H1 (cell line): ENCODE measurements at regions not wholly inside any gene's neighbourhood (a gene's known extent, or its start where the extent isn't known, plus 50 kb on each side); places are given as distances from the start of the nearest gene placed in this dataset.

ENCODE experiments used
- CTCF ChIA-PET: fragments of 300-600 bp; sonication (Branson Sonifier 250); formaldehyde crosslinking; loops from one replicate; lab custom pipeline; 2021; ENCODE audit not compliant: partially characterized antibody; lab: Charles Lee
- POLR2A ChIA-PET: fragments of 300-600 bp; sonication (Branson Sonifier 250); formaldehyde crosslinking; loops from one replicate; lab custom pipeline; 2021; ENCODE audit warnings: inconsistent platforms; ENCODE audit not compliant: partially characterized antibody; lab: Charles Lee
- DNase-seq, 2 experiments: peaks; one replicate each; pipeline versions ENCODE4 v3.0.0 to v3.0.0-alpha.2; 2010 to 2022; ENCODE audit warnings: low spot score in 2 of 2, low read depth in 1 of 2, mixed read lengths in 1 of 2
- FAIRE-seq: peaks from 2 replicates; lab custom pipeline; 2011; peaks lifted over from hg19 to GRCh38; lab: Jason Lieb, UNC
- H2AFZ ChIP-seq: 2 replicates; pipeline ENCODE4 v1.8.1; 2012; ENCODE audit warnings: low read length, inconsistent platforms
- H2AK5ac ChIP-seq: 2 replicates; pipeline ENCODE4 v1.6.1; 2013; ENCODE audit warnings: low read depth, low read length
- H2BK120ac ChIP-seq: replicated peaks from 2 replicates; pipeline ENCODE3; 2013; ENCODE audit warnings: low read depth, low read length, inconsistent platforms
- H2BK12ac ChIP-seq: 2 replicates; pipeline ENCODE4 v1.6.1; 2013; ENCODE audit warnings: low read depth, low read length
- H2BK15ac ChIP-seq: 2 replicates; pipeline ENCODE4 v1.6.1; 2013; ENCODE audit warnings: low read length
- H2BK20ac ChIP-seq: 2 replicates; pipeline ENCODE4 v1.6.1; 2013; ENCODE audit warnings: low read length
- H2BK5ac ChIP-seq: 2 replicates; pipeline ENCODE4 v1.6.1; 2013; ENCODE audit warnings: low read depth, low read length
- H3K14ac ChIP-seq: 2 replicates; pipeline ENCODE4 v1.6.1; 2013; ENCODE audit warnings: inconsistent platforms; ENCODE audit not compliant: insufficient read length
- H3K18ac ChIP-seq: 2 replicates; pipeline ENCODE4 v1.6.1; 2013; ENCODE audit warnings: low read length; ENCODE audit errors: extremely low read depth
- H3K23ac ChIP-seq: 2 replicates; pipeline ENCODE4 v1.6.1; 2013; ENCODE audit warnings: inconsistent platforms; ENCODE audit not compliant: insufficient read length
- H3K23me2 ChIP-seq: 2 replicates; pipeline ENCODE4 v1.6.1; 2013; ENCODE audit warnings: low read depth, low read length
- H3K27ac ChIP-seq: 2 replicates; pipeline ENCODE4 v1.6.1; 2011; ENCODE audit warnings: low read depth, low read length, inconsistent platforms
- H3K27me3 ChIP-seq, 4 experiments: replicated peaks in 1 of 4; 1 replicate in 1 of 4; 2 replicates in 3 of 4; pipeline versions ENCODE4 v1.6.1 to v1.8.1; 2011 to 2013; ENCODE audit warnings: low read length in 3 of 4, mild to moderate bottlenecking in 3 of 4, inconsistent platforms in 2 of 4, mixed read lengths in 2 of 4, moderate library complexity in 1 of 4; ENCODE audit not compliant: control insufficient read depth in 3 of 4, insufficient read depth in 3 of 4; ENCODE audit errors: extremely low read depth in 1 of 4
- H3K36me3 ChIP-seq, 4 experiments: 2 replicates each; pipeline versions ENCODE4 v1.6.1 to v1.8.1; 2011 to 2013; ENCODE audit warnings: mild to moderate bottlenecking in 4 of 4, low read length in 3 of 4, moderate library complexity in 2 of 4, control low read depth in 1 of 4, inconsistent platforms in 1 of 4; ENCODE audit not compliant: insufficient read depth in 4 of 4, control insufficient read depth in 2 of 4
- H3K4ac ChIP-seq: replicated peaks from 2 replicates; pipeline ENCODE3; 2013; ENCODE audit warnings: low read length, low read depth, mixed read lengths, inconsistent platforms; ENCODE audit not compliant: insufficient read length
- H3K4me1 ChIP-seq, 4 experiments: replicated peaks in 1 of 4; 1 replicate in 1 of 4; 2 replicates in 3 of 4; pipeline versions ENCODE4 v1.6.1 to v1.8.1; 2011 to 2013; ENCODE audit warnings: low read length in 3 of 4, inconsistent platforms in 2 of 4, mixed read lengths in 1 of 4; ENCODE audit not compliant: insufficient read depth in 4 of 4, control insufficient read depth in 3 of 4
- H3K4me2 ChIP-seq, 2 experiments: 2 replicates each; pipeline versions ENCODE4 v1.6.1 to v1.8.1; 2011 to 2013; ENCODE audit warnings: low read depth in 2 of 2, low read length in 2 of 2, control low read depth in 1 of 2, inconsistent platforms in 1 of 2, mild to moderate bottlenecking in 1 of 2; ENCODE audit not compliant: insufficient read depth in 1 of 2
- H3K4me3 ChIP-seq, 4 experiments: fragments of 200-600, 300-600 bp in 1 of 4; sonication (generic), shearing (Covaris generic), sonication (Bioruptor Twin) in 1 of 4; 2 replicates each; pipeline versions ENCODE4 v1.5.1 to v1.8.1; 2011 to 2016; ENCODE audit warnings: low read length in 4 of 4, low read depth in 3 of 4, control low read depth in 2 of 4, inconsistent platforms in 2 of 4, mild to moderate bottlenecking in 2 of 4, mixed read lengths in 1 of 4, moderate library complexity in 1 of 4; ENCODE audit not compliant: insufficient read depth in 2 of 4; ENCODE audit errors: extremely low read depth in 1 of 4
- H3K56ac ChIP-seq: replicated peaks from 2 replicates; pipeline ENCODE3; 2013; ENCODE audit warnings: low read depth, mild to moderate bottlenecking, mixed read lengths, low read length, inconsistent platforms; ENCODE audit not compliant: insufficient read length
- H3K79me1 ChIP-seq: 2 replicates; pipeline ENCODE4 v1.6.1; 2013; ENCODE audit warnings: low read depth, low read length, control low read depth
- H3K79me2 ChIP-seq, 2 experiments: 2 replicates each; pipeline versions ENCODE4 v1.6.1 to v1.8.1; 2012 to 2013; ENCODE audit warnings: low read length in 2 of 2, mild to moderate bottlenecking in 2 of 2, inconsistent platforms in 1 of 2; ENCODE audit not compliant: insufficient read depth in 2 of 2, control insufficient read depth in 1 of 2
- H3K9ac ChIP-seq, 4 experiments: replicated peaks in 1 of 4; 1 replicate in 1 of 4; 2 replicates in 3 of 4; pipeline versions ENCODE4 v1.6.1 to v1.8.1; 2011 to 2013; ENCODE audit warnings: low read depth in 3 of 4, low read length in 3 of 4, control low read depth in 2 of 4, mild to moderate bottlenecking in 2 of 4, moderate library complexity in 2 of 4, inconsistent platforms in 1 of 4; ENCODE audit errors: extremely low read depth in 1 of 4
- H3K9me3 ChIP-seq, 2 experiments: 2 replicates each; pipeline versions ENCODE4 v1.6.1 to v1.8.1; 2012 to 2013; ENCODE audit warnings: mild to moderate bottlenecking in 2 of 2, moderate library complexity in 2 of 2, control low read depth in 1 of 2, inconsistent platforms in 1 of 2, low read depth in 1 of 2, low read length in 1 of 2, mixed read lengths in 1 of 2; ENCODE audit not compliant: insufficient read depth in 2 of 2
- H4K20me1 ChIP-seq, 2 experiments: replicated peaks in 1 of 2; 2 replicates each; pipeline versions ENCODE3 to v1.8.1; 2011 to 2013; ENCODE audit warnings: inconsistent platforms in 2 of 2, low read length in 2 of 2, mild to moderate bottlenecking in 1 of 2; ENCODE audit not compliant: insufficient read depth in 2 of 2, control insufficient read depth in 1 of 2
- H4K5ac ChIP-seq: 2 replicates; pipeline ENCODE4 v1.6.1; 2013; ENCODE audit warnings: low read length, low read depth, mixed read lengths, inconsistent platforms; ENCODE audit not compliant: insufficient read length
- H4K8ac ChIP-seq: 2 replicates; pipeline ENCODE4 v1.8.0; 2013; ENCODE audit warnings: mild to moderate bottlenecking, moderate library complexity, low read length, inconsistent platforms; ENCODE audit not compliant: insufficient read depth; ENCODE audit errors: extremely low read depth
- H4K91ac ChIP-seq: replicated peaks from 2 replicates; pipeline ENCODE3; 2013; ENCODE audit warnings: low read length, mixed read lengths, inconsistent platforms; ENCODE audit not compliant: insufficient read length
- SIRT6 ChIP-seq: IDR thresholded peaks from one replicate; pipeline ENCODE4 v1.7.1; 2012; ENCODE audit warnings: low read length, inconsistent platforms
- WGBS, 2 experiments: shearing (Covaris generic) in 1 of 2; methylation state at CpG; one replicate each; pipeline versions ENCODE4 v1.1.6 to v1.1.7; 2013 to 2015; ENCODE audit warnings: low lambda C conversion rate in 2 of 2, mixed read lengths in 2 of 2, inconsistent platforms in 1 of 2, low coverage in 1 of 2, missing lambda C conversion rate in 1 of 2; ENCODE audit not compliant: insufficient replicate concordance in 2 of 2, insufficient coverage in 1 of 2, insufficient read length in 1 of 2; ENCODE audit errors: extremely low coverage in 1 of 2, missing lambda C conversion rate in 1 of 2; 5-methylcytosine and 5-hydroxymethylcytosine counted together

DNA sequence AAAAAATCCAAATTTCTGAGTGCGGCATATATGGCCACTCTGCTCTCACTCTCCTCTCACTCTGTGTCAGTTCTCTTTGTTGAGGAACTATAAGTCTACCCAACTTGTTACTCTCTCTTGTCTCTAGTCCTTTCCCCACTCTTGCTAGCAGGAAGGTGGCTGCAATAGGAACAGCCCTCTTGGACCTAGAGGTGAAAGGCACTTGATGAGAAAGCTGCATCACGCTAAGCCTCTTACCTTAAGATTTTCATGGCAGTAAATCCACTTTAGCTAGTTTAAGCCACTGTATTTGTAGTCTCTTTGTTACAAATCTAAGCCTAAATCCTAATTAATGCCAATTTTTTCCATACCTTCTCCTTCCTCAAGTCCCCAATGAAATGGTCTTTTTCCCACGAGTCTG lies 189.9 kb downstream of the NKX6-1 start:
- H3K9ac ChIP-seq, result no peak overlapping the region
- H3K18ac ChIP-seq, result no peak overlapping the region
- H3K4ac ChIP-seq, result no peak overlapping the region
- POLR2A ChIA-PET, result no interaction called here
- H3K27me3 ChIP-seq, result no peaks in the 10 kb centered on the region
- no peaks in the 10 kb centered on the region for H3K4me1 ChIP-seq
- H3K79me2 ChIP-seq, result no peaks in the 10 kb centered on the region
- H4K20me1 ChIP-seq, result no peaks in the 10 kb centered on the region
- DNase-seq (no peak), FAIRE-seq (no peak)
- TF ChIP-seq SIRT6, result no peak
- no peaks in the 10 kb centered on the region for H3K23me2 ChIP-seq
- H4K91ac ChIP-seq, result no peak overlapping the region
- no peak overlapping the region for H3K23ac ChIP-seq
- no peak overlapping the region for H4K8ac ChIP-seq
- no peak overlapping the region for H2BK20ac ChIP-seq
- H3K27ac ChIP-seq, result no peak overlapping the region
- no peak overlapping the region for H2BK15ac ChIP-seq
- no peak overlapping the region for H2BK12ac ChIP-seq
- H3K4me3 ChIP-seq, result no peak overlapping the region
- H2BK5ac ChIP-seq, result no peak overlapping the region
- CTCF ChIA-PET, result no interaction called here
- no peak overlapping the region for H2BK120ac ChIP-seq
- no peak overlapping the region for H3K14ac ChIP-seq
- no peaks in the 10 kb centered on the region for H3K9me3 ChIP-seq
- no peak overlapping the region for H2AK5ac ChIP-seq
- no peaks in the 10 kb centered on the region for H3K36me3 ChIP-seq
- no peak overlapping the region for H3K4me2 ChIP-seq
- no peak overlapping the region for H4K5ac ChIP-seq
- no peak overlapping the region for H3K56ac ChIP-seq
- H3K79me1 ChIP-seq, result no peaks in the 10 kb centered on the region
- no peak overlapping the region for H2AFZ ChIP-seq
- WGBS, 2 experiments, result 87% methylated on average over 3 of the region's 3 CpGs; no CpG with 5 or more reads in 1 of the 2 experiments
